HG03558 (cell line): ENCODE measurements at regions not wholly inside any gene's neighbourhood (a gene's known extent, or its start where the extent isn't known, plus 50 kb on each side); places are given as distances from the start of the nearest gene placed in this dataset.

Source experiments
- ATAC-seq: cut with Tn5 transposase; IDR thresholded peaks from one replicate; pipeline ENCODE4 v1.9.1; 2021; ENCODE audit warnings: moderate number of reproducible peaks; ENCODE audit not compliant: unreplicated experiment; ENCODE audit errors: extremely low read depth

- ATAC-seq: no peak
Measured at GRCh38 chr6:145206247-145206907, 528.9 kb downstream of the EPM2A start.

GRCh38 chr6:145208474-145208873, 526.8 kb downstream of the EPM2A start:
- ATAC-seq: no peak

DNA sequence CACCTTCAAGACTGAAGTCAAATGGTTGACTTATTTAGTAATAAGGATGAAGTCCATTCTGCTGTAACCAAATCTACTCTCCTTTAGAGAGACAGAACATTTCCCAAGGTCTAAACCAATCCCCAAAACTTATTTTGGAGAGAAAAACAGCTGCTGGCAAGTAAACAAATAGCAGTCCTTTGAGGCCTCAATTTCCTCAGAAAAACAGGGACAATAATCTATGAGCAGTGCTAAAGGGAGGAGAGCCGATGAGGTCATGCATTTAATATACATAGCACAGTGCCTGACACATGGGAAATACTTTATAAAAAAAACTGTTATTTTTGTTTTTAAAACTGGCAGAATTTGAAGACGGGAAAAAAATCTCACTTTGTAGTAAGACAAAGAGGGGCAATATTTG, 526.0 kb downstream of the EPM2A start:
- ATAC-seq: no peak

DNA sequence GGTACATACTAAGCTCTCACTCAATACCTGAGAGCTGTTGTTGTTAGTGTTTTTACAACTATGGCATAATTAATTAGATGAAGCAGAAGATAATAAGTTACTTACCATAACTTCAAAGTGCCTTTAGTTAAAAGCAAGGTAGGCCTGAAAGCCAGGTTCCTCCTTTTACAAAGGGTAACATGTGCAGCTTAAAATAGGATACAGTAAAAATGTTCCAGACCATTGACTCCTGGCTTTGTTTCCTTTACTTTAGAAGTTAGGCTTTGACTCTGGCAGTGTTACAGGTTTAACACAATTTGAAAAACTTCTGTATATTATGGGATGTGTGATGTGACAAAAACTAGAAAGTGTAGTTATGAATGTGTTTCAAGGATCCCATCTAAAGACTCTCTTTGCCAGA, 522.5 kb downstream of the EPM2A start:
- peak; percentile 13 for ATAC-seq

DNA sequence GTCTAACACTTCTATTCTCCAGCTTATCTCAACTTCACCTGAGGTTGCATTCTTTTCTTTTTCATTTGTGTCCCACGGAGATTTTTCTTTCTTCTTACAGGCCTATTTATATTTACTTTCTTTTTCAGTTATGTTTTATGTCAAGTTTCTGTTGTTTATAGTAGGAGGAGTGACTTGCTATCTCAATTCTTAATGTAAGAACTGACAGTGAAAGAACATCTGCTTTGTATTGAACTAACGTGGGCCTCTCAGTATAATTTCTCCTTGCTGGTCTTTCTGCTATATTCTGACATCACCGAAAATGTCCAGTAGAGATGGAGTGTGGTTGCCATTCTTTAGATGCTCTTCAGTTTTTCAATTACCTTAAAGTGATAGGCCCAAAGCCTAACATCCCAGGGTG, 521.7 kb downstream of the EPM2A start:
- ATAC-seq: peak; percentile 68

DNA sequence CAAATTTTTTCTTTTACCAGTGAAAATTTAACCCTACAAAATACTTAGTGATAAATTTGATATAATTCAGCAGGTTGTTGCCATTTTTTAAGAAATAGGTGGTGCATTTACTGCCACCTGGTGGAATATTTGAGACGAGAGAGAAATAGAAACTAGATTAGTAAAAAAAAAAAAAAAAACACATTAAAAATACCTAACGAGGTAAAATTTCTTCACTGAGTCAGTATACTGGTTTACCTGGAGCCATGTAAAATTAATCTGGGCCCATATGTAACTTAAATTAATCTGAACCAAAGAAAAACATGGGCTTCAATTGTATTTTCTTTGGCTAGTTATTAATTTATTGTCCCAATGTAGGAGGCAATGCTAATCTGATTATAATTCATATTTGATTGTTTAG, 520.8 kb downstream of the EPM2A start:
- no peak for ATAC-seq

DNA sequence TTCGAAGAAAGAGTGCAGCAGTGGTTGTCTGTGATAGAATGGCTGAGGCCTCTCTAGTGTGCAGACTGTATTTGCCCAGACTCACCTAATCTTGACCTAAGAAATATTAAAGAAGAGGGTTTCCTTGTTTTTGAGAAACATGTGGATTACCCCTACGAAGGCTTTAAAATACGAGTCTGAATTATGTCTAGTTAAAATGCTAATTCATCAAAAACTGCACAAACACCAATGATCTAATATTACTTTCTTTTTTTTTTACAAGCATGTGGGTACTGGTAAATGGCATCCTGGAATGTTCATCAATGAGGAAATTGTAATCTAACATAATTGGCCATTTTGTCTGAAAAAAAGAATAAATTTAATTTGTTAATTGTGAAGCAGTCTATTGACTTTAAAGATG, 510.9 kb downstream of the EPM2A start:
- no peak for ATAC-seq

- no peak for ATAC-seq
Measured at GRCh38 chr6:145225500-145225899, 509.8 kb downstream of the EPM2A start.

- ATAC-seq: no peak
Measured at GRCh38 chr6:145227593-145227992, 507.7 kb downstream of the EPM2A start.

- ATAC-seq: no peak
Measured at GRCh38 chr6:145228962-145229582, 506.2 kb downstream of the EPM2A start.

GRCh38 chr6:145233955-145234354, 501.4 kb downstream of the EPM2A start:
- no peak for ATAC-seq

GRCh38 chr6:145235207-145235606, 500.1 kb downstream of the EPM2A start:
- ATAC-seq: no peak

GRCh38 chr6:145238787-145239186, 496.5 kb downstream of the EPM2A start:
- ATAC-seq: no peak

GRCh38 chr6:145241039-145241438, 494.3 kb downstream of the EPM2A start:
- no peak for ATAC-seq

- no peak for ATAC-seq
Measured at GRCh38 chr6:145241721-145242120, 493.6 kb downstream of the EPM2A start.

GRCh38 chr6:145244349-145245100, 490.8 kb downstream of the EPM2A start:
- no peak for ATAC-seq

- ATAC-seq: no peak
Measured at GRCh38 chr6:145245119-145245518, 490.2 kb downstream of the EPM2A start.

- ATAC-seq: no peak
Measured at GRCh38 chr6:145247692-145248419, 487.5 kb downstream of the EPM2A start.

DNA sequence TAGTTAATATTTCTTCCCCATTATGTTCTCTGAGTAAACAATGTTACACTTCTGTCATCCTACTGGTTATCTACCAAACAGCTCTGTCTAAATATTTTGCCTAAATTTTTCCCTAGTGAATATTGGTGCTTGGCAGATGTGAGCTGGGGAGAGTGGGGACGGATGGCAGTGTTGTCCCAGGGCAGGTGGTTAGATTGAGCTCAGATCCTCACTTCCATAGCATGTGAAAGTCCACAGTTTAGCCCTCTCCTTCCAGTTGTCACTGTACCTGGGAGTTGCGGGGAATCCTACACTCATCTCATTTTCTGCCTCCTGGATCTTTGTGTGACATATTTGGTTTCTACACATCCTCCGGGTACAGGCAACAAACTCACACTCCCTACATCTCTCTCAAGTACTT, 484.9 kb downstream of the EPM2A start:
- no peak for ATAC-seq

GRCh38 chr6:145252737-145253136, 482.6 kb downstream of the EPM2A start:
- ATAC-seq: no peak
